NT2/D1 (cell line): ENCODE measurements at regions not wholly inside any gene's neighbourhood (a gene's known extent, or its start where the extent isn't known, plus 50 kb on each side); places are given as distances from the start of the nearest gene placed in this dataset.

Experiments
- SUZ12 ChIP-seq: IDR thresholded peaks from 2 replicates; pipeline ENCODE4 v1.6.1; 2011; ENCODE audit not compliant: insufficient read length, insufficient read depth; ENCODE audit errors: extremely low read depth
- YY1 ChIP-seq: IDR thresholded peaks from 2 replicates; pipeline ENCODE4 v1.6.1; 2011; ENCODE audit not compliant: insufficient read length, insufficient read depth
- ZNF274 ChIP-seq: IDR thresholded peaks from 2 replicates; pipeline ENCODE4 v1.6.1; 2011; ENCODE audit warnings: mild to moderate bottlenecking, low read depth, low read length

- TF ChIP-seq YY1 (no peak), ZNF274 (no peak), SUZ12 (no peak)
These were observed 351.7 kb downstream of the TCERG1L start for GRCh38 chr10:130959752-130960195.
